ENCODE measurements at regions not wholly inside any gene's neighbourhood (a gene's known extent, or its start where the extent isn't known, plus 50 kb on each side); places are given as distances from the start of the nearest gene placed in this dataset.

DNA sequence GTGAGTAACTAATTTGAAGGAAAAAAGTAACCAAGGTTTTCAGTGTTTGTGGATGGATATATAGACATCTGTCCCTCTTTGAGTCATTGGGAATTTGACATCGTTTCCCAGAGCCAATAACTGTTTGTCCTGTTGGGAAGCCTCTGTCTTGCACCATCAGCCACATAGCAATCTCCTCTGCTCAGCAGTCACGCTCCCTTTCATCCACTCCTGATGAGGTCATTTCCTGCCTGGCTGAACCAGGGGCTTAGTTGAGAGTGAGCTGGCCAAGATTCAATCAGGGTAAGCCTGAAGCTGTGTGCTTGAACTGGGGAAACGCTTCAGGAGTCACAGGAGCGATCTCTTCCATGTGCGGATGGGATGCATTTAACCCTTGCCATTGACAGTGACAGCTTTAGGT lies 121.5 kb upstream of the FOXQ1 start (continued):
- no peak for TF ChIP-seq ZNF175 (tag by site-specific recombination; IDR thresholded peaks at IDR 0.05)
- TF ChIP-seq ZBTB17 (tag by site-specific recombination; IDR thresholded peaks at IDR 0.05): peak; percentile 57; the same call in 1 of the 2 replicates
- TF ChIP-seq ZNF23 (tag by site-specific recombination; IDR thresholded peaks at IDR 0.05; ENCODE audit: borderline replicate concordance): no peak
- TF ChIP-seq, protein P1, sequence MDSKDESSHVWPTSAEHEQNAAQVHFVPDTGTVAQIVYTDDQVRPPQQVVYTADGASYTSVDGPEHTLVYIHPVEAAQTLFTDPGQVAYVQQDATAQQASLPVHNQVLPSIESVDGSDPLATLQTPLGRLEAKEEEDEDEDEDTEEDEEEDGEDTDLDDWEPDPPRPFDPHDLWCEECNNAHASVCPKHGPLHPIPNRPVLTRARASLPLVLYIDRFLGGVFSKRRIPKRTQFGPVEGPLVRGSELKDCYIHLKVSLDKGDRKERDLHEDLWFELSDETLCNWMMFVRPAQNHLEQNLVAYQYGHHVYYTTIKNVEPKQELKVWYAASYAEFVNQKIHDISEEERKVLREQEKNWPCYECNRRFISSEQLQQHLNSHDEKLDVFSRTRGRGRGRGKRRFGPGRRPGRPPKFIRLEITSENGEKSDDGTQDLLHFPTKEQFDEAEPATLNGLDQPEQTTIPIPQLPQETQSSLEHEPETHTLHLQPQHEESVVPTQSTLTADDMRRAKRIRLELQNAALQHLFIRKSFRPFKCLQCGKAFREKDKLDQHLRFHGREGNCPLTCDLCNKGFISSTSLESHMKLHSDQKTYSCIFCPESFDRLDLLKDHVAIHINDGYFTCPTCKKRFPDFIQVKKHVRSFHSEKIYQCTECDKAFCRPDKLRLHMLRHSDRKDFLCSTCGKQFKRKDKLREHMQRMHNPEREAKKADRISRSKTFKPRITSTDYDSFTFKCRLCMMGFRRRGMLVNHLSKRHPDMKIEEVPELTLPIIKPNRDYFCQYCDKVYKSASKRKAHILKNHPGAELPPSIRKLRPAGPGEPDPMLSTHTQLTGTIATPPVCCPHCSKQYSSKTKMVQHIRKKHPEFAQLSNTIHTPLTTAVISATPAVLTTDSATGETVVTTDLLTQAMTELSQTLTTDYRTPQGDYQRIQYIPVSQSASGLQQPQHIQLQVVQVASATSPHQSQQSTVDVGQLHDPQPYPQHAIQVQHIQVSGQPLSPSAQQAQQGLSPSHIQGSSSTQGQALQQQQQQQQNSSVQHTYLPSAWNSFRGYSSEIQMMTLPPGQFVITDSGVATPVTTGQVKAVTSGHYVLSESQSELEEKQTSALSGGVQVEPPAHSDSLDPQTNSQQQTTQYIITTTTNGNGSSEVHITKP (tag by site-specific recombination; IDR thresholded peaks at IDR 0.05): 0 out of 2 replicates have a peak, but pooled peaks have one; percentile 25
- TF ChIP-seq ZXDB (tag by site-specific recombination; IDR thresholded peaks at IDR 0.05): 0 out of 2 replicates have a peak, but pooled peaks have one; percentile 31
- TF ChIP-seq ZNF660 (tag by site-specific recombination; IDR thresholded peaks at IDR 0.05): no peak
- TF ChIP-seq ZNF202 (tag by site-specific recombination; IDR thresholded peaks at IDR 0.05; ENCODE audit: borderline replicate concordance): no peak
- no peak for TF ChIP-seq ZNF292 (tag by site-specific recombination; IDR thresholded peaks at IDR 0.05; ENCODE audit: borderline replicate concordance, low read depth)

GRCh38 chr6:1188199-1188598 lies 123.7 kb upstream of the FOXQ1 start:
- POLR2A ChIA-PET: no interaction called here
- CTCF ChIA-PET: interaction anchor here (0.7 kb wide), 1 partner anchor 317 kb away, joined by 3 read pairs; no protein-coding TSS in a partner anchor
- TF ChIP-seq ZNF76 (tag by site-specific recombination; IDR thresholded peaks at IDR 0.05; ENCODE audit: borderline replicate concordance, low read depth) (no peak), ZNF202 (tag by site-specific recombination; IDR thresholded peaks at IDR 0.05; ENCODE audit: borderline replicate concordance) (no peak), GLI2 (tag by site-specific recombination; IDR thresholded peaks at IDR 0.05; ENCODE audit: borderline replicate concordance, low read depth) (no peak), ZBTB26 (tag by site-specific recombination; optimal IDR thresholded peaks at IDR 0.05) (no peak), ZNF175 (tag by site-specific recombination; IDR thresholded peaks at IDR 0.05) (no peak), REPIN1 (tag by site-specific recombination; IDR thresholded peaks at IDR 0.05; ENCODE audit: low read depth) (no peak), ZNF391 (tag by site-specific recombination; IDR thresholded peaks at IDR 0.05; ENCODE audit: borderline replicate concordance, low read depth) (no peak), WT1 (tag by site-specific recombination; IDR thresholded peaks at IDR 0.05) (no peak), GFI1B (tag by site-specific recombination; IDR thresholded peaks at IDR 0.05) (no peak), ZBTB8A (tag by site-specific recombination; IDR thresholded peaks at IDR 0.05) (no peak), ZNF521 (tag by site-specific recombination; IDR thresholded peaks at IDR 0.05) (no peak), ZNF596 (tag by site-specific recombination; IDR thresholded peaks at IDR 0.05) (no peak), ZNF350 (tag by site-specific recombination; IDR thresholded peaks at IDR 0.05) (no peak), ZNF549 (tag by site-specific recombination; IDR thresholded peaks at IDR 0.05) (no peak), ZBTB21 (tag by site-specific recombination; IDR thresholded peaks at IDR 0.05) (no peak), ZNF24 (tag by site-specific recombination; IDR thresholded peaks at IDR 0.05) (no peak), ZNF610 (tag by site-specific recombination; IDR thresholded peaks at IDR 0.05; ENCODE audit: borderline replicate concordance) (no peak)
- TF ChIP-seq, protein P2, sequence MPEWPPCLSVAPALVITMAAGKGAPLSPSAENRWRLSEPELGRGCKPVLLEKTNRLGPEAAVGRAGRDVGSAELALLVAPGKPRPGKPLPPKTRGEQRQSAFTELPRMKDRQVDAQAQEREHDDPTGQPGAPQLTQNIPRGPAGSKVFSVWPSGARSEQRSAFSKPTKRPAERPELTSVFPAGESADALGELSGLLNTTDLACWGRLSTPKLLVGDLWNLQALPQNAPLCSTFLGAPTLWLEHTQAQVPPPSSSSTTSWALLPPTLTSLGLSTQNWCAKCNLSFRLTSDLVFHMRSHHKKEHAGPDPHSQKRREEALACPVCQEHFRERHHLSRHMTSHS (tag by site-specific recombination; IDR thresholded peaks at IDR 0.05): no peak
- TF ChIP-seq, protein P3, sequence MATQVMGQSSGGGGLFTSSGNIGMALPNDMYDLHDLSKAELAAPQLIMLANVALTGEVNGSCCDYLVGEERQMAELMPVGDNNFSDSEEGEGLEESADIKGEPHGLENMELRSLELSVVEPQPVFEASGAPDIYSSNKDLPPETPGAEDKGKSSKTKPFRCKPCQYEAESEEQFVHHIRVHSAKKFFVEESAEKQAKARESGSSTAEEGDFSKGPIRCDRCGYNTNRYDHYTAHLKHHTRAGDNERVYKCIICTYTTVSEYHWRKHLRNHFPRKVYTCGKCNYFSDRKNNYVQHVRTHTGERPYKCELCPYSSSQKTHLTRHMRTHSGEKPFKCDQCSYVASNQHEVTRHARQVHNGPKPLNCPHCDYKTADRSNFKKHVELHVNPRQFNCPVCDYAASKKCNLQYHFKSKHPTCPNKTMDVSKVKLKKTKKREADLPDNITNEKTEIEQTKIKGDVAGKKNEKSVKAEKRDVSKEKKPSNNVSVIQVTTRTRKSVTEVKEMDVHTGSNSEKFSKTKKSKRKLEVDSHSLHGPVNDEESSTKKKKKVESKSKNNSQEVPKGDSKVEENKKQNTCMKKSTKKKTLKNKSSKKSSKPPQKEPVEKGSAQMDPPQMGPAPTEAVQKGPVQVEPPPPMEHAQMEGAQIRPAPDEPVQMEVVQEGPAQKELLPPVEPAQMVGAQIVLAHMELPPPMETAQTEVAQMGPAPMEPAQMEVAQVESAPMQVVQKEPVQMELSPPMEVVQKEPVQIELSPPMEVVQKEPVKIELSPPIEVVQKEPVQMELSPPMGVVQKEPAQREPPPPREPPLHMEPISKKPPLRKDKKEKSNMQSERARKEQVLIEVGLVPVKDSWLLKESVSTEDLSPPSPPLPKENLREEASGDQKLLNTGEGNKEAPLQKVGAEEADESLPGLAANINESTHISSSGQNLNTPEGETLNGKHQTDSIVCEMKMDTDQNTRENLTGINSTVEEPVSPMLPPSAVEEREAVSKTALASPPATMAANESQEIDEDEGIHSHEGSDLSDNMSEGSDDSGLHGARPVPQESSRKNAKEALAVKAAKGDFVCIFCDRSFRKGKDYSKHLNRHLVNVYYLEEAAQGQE (tag by site-specific recombination; IDR thresholded peaks at IDR 0.05): no peak

More at GRCh38 chr6:1188199-1188598, 123.7 kb upstream of the FOXQ1 start:
- Histone ChIP-seq H3K9me3 (ENCODE audit: control insufficient read depth, insufficient read depth, low read depth, low read length) (no peaks in the 10 kb centered on the region), H3K27ac (ENCODE audit: extremely low read depth, low read depth, low read length) (no peak overlapping the region), H3K4me3 (ENCODE audit: low read depth, low read length) (no peak overlapping the region), H3K4me1 (ENCODE audit: control insufficient read depth, insufficient read depth, low read length) (peaks cover 3% of the 10 kb centered on the region; the same call in 1 of the 2 replicates), H3K36me3 (ENCODE audit: control insufficient read depth in 2 of 2, insufficient read depth in 1 of 2, low read length in 2 of 2) (no peaks in the 10 kb centered on the region)
